ENCODE measurements at regions not wholly inside any gene's neighbourhood (a gene's known extent, or its start where the extent isn't known, plus 50 kb on each side); places are given as distances from the start of the nearest gene placed in this dataset.
"Not testable (repeated sequence)": the region's sequence is repeated elsewhere in the genome, so short reads cannot be mapped to it uniquely, and the experiment has no call there.

DNA sequence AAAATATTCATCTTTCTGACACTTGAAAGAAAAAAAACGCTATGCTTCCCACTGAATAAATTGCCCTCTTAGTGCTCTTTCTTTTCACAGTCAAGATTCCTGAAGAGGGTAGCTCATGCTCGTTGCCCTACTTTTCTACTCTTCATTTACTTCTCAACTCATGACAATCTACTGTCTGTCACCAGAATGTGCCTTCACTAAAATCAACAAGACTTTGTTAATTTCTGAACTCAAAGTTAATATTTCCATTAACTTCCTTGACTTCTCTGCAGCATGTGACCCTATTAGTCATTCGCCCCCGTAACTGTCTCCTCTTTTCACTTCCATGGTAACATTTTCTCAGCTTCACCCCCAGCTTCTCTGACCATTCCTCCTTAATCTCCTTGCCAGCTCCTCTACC is 98.9 kb upstream of the MAPRE2 start:
- H3K9me3 Mint-ChIP-seq, result no peaks in the 10 kb centered on the region
- peak overlapping the region in 1 of 3 experiments; percentile 69 for H3K27ac Mint-ChIP-seq
- H3K36me3 Mint-ChIP-seq (ENCODE audit: low read depth), result no peaks in the 10 kb centered on the region
- no peaks in the 10 kb centered on the region for H3K27me3 Mint-ChIP-seq (ENCODE audit: low read depth)
- TF ChIP-seq, protein P1, sequence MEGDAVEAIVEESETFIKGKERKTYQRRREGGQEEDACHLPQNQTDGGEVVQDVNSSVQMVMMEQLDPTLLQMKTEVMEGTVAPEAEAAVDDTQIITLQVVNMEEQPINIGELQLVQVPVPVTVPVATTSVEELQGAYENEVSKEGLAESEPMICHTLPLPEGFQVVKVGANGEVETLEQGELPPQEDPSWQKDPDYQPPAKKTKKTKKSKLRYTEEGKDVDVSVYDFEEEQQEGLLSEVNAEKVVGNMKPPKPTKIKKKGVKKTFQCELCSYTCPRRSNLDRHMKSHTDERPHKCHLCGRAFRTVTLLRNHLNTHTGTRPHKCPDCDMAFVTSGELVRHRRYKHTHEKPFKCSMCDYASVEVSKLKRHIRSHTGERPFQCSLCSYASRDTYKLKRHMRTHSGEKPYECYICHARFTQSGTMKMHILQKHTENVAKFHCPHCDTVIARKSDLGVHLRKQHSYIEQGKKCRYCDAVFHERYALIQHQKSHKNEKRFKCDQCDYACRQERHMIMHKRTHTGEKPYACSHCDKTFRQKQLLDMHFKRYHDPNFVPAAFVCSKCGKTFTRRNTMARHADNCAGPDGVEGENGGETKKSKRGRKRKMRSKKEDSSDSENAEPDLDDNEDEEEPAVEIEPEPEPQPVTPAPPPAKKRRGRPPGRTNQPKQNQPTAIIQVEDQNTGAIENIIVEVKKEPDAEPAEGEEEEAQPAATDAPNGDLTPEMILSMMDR (IDR thresholded peaks at IDR 0.05; ENCODE audit: unreplicated experiment in 3 of 3), result no peak
- peak overlapping the region in 1 of 3 experiments; percentile 2 for H3K4me3 Mint-ChIP-seq
- no peaks in the 10 kb centered on the region for H3K4me1 Mint-ChIP-seq

DNA sequence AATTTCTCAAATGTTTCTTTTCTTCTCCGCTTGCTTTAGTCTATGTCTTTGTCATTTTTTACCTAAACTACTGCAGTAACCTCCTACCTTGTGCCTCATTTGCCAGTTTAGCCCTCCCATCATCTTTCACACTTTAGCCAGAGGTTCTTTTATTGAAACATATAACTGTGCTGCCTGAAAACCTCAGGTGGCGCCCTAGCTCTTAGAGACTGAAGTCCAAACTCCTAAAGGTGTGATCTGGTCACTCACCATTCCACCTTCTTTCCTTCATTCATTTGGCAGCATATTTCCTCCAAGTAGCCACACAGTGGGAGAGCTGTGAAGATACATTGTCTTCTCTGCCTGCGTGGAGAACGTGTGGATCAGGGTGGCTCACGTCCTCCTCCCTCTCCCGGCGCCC is 98.2 kb upstream of the MAPRE2 start:
- Mint-ChIP-seq H3K4me1 (no peaks in the 10 kb centered on the region), H3K27me3 (ENCODE audit: low read depth) (no peaks in the 10 kb centered on the region), H3K36me3 (ENCODE audit: low read depth) (no peaks in the 10 kb centered on the region), H3K9me3 (no peaks in the 10 kb centered on the region), H3K4me3 (no peak overlapping the region), H3K27ac (peak overlapping the region in 1 of 3 experiments; percentile 4)
- TF ChIP-seq, protein P1 (IDR thresholded peaks at IDR 0.05; ENCODE audit: unreplicated experiment in 3 of 3), result no peak

DNA sequence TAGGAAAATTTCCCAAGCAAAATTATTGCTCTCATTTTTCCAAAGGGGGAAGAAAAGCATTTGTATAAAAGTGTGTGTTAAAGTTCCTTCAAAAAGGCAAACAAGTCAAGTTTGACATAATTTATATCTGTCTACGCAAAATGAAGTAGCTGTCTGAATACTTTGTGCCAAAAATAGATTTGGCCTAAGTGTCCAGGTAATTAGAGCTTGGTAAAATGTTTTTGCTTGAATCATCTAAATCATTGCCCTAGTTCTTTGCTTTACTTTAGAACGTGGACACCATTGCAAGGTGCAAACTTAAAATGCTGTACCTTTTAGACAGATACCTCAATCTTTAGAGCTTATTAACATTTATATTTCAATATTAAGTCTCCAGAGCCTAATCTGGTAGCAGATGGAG is 97.6 kb upstream of the MAPRE2 start:
- Mint-ChIP-seq H3K4me1 (no peaks in the 10 kb centered on the region), H3K4me3 (no peak overlapping the region), H3K9me3 (no peaks in the 10 kb centered on the region), H3K27ac (no peak overlapping the region), H3K36me3 (ENCODE audit: low read depth) (no peaks in the 10 kb centered on the region), H3K27me3 (ENCODE audit: low read depth) (no peaks in the 10 kb centered on the region)
- TF ChIP-seq, protein P1 (IDR thresholded peaks at IDR 0.05; ENCODE audit: unreplicated experiment in 3 of 3), result no peak

DNA sequence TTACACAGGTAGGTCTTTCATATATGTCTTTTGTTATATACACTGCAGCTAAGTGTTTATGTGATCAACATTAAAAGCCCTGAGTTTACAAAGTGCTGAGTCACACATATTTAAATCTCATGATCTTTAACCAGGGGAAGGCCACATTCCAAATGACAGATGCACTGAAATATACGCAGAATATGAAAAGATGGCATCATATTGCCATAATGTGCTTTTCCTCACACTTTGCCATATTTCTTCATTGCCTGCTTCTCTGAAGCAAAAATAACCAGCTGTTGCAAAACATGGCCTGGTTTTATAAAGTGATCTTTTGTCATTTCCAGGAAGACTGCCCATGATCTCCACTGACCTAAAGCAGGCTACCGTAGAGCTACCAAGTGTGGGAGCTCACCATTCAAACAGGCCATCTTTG is 93.5 kb upstream of the MAPRE2 start:
- H3K27me3 Mint-ChIP-seq (ENCODE audit: low read depth), result no peaks in the 10 kb centered on the region
- no peaks in the 10 kb centered on the region for H3K4me1 Mint-ChIP-seq
- no peaks in the 10 kb centered on the region for H3K36me3 Mint-ChIP-seq (ENCODE audit: low read depth)
- H3K27ac Mint-ChIP-seq, result no peak overlapping the region
- TF ChIP-seq, protein P1 (IDR thresholded peaks at IDR 0.05; ENCODE audit: unreplicated experiment in 3 of 3), result no peak
- no peak overlapping the region for H3K4me3 Mint-ChIP-seq
- H3K9me3 Mint-ChIP-seq, result no peaks in the 10 kb centered on the region

DNA sequence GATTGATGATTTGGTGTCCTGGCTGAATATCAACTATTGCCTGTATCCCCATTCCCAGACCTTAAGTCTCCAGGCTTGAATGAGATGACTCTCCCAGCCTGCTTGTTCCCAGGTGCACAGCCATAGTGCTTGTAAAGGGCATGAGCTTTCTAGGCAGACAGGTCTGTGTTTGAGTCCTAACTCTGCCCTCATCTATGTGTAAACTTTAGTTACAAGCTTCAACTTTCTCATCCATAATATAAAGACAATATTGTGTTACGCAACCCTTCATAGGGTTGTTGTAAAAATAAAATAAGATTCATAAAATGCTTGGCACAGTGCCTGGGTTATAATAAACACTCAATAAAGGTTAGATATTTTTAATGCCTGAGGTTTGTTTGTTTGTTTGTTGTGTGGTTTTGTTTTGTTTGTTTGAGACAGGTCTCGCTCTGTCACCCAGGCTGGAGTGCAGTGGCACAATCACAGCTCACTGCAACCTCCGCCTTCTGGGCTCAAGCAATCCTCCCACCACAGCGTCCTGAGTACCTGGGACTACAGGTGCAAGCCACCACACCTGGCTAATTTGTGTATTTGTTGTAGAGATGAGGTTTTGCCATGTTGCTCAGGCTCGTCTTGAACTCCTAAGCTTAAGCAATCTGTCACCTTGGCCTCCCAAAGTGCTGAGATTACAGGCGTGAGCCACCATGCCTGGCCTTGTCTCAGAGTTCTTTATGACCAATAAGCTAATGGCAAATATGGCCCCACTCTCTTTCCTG is 89.4 kb upstream of the MAPRE2 start:
- no peaks in the 10 kb centered on the region for H3K27me3 Mint-ChIP-seq (ENCODE audit: low read depth)
- H3K36me3 Mint-ChIP-seq (ENCODE audit: low read depth), result no peaks in the 10 kb centered on the region
- no peak overlapping the region for H3K27ac Mint-ChIP-seq
- no peak overlapping the region for H3K4me3 Mint-ChIP-seq
- TF ChIP-seq, protein P1 (IDR thresholded peaks at IDR 0.05; ENCODE audit: unreplicated experiment in 3 of 3), result no peak
- no peaks in the 10 kb centered on the region for H3K4me1 Mint-ChIP-seq
- H3K9me3 Mint-ChIP-seq, result no peaks in the 10 kb centered on the region

DNA sequence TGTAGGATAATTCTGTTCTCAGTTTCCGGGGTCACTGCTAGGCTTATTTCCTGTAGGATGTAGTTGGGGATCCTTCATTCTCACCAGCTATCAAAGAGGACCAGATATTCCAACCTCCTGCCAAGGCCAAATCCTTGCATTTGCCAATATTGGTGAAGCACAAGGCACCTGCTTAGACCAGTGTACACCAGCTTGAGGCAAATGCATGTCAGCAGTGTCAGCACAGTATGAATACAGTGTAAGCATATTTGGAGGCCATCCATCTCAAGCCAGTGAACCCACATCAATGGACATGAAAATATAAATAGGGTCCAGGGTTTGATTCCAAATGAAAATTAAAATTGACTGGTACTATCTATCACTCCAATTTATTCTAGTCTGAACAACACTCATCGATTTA is 88.0 kb upstream of the MAPRE2 start:
- Mint-ChIP-seq H3K9me3 (no peaks in the 10 kb centered on the region), H3K36me3 (ENCODE audit: low read depth) (no peaks in the 10 kb centered on the region), H3K27ac (no peak overlapping the region), H3K4me1 (no peaks in the 10 kb centered on the region), H3K4me3 (no peak overlapping the region), H3K27me3 (ENCODE audit: low read depth) (no peaks in the 10 kb centered on the region)
- TF ChIP-seq, protein P1 (IDR thresholded peaks at IDR 0.05; ENCODE audit: unreplicated experiment in 3 of 3), result no peak

DNA sequence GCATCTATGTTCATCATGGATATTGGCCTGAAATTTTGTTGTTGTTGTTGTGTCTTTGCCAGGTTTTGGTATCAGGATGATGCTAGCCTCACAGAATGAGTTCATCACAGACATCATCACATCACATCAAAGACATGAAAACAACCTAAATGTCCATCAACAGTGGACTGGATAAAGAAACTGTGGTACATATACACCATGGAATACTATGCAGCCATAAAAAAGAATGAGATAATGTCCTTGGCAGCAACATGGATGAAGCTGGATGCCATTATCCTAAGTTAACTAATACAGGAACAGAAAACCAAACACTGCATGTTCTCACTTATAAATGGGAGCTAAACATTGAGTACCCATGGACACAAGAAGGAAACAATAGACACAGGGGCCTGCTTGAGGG is 85.7 kb upstream of the MAPRE2 start:
- H3K27me3 Mint-ChIP-seq (ENCODE audit: low read depth); H3K4me1 Mint-ChIP-seq; H3K9me3 Mint-ChIP-seq; H3K4me3 Mint-ChIP-seq; H3K27ac Mint-ChIP-seq; H3K36me3 Mint-ChIP-seq (ENCODE audit: low read depth): not testable (repeated sequence)
